ENCODE measurements at regions not wholly inside any gene's neighbourhood (a gene's known extent, or its start where the extent isn't known, plus 50 kb on each side); places are given as distances from the start of the nearest gene placed in this dataset.

DNA sequence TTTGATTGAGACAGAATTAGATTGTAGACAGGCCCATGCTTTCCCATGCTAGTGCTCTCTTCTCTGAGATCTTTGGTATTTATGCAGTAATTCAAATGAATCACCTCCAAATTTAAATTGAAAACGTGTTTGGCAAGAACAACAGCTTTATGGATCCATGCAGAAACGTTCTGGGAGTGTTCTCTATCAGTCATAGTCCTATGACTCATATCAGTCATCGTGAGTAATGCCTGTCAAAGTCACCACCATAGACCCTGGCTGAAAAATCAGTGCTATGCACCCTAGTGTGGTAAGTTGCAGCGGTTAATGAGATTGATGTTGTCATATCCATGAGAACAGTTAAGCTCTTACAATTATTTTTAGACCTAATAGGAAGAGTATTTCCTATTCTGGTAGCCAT lies 90.1 kb upstream of the FOXG1 start:
- WGBS, 4 donors = 26 to 30% (median 29%) methylated on average over 4 of the region's 4 CpGs
- H3K27ac ChIP-seq = no peak overlapping the region
- H3K9me3 ChIP-seq = no peaks in the 10 kb centered on the region
- no peaks in the 10 kb centered on the region for H3K27me3 ChIP-seq
- H3K36me3 ChIP-seq = no peaks in the 10 kb centered on the region
- H3K4me1 ChIP-seq = no peaks in the 10 kb centered on the region
- intact Hi-C loops (cut with DNase I) = no loop called here
- DNase-seq = no peak
- ATAC-seq = no peak
- TF ChIP-seq, protein P1, sequence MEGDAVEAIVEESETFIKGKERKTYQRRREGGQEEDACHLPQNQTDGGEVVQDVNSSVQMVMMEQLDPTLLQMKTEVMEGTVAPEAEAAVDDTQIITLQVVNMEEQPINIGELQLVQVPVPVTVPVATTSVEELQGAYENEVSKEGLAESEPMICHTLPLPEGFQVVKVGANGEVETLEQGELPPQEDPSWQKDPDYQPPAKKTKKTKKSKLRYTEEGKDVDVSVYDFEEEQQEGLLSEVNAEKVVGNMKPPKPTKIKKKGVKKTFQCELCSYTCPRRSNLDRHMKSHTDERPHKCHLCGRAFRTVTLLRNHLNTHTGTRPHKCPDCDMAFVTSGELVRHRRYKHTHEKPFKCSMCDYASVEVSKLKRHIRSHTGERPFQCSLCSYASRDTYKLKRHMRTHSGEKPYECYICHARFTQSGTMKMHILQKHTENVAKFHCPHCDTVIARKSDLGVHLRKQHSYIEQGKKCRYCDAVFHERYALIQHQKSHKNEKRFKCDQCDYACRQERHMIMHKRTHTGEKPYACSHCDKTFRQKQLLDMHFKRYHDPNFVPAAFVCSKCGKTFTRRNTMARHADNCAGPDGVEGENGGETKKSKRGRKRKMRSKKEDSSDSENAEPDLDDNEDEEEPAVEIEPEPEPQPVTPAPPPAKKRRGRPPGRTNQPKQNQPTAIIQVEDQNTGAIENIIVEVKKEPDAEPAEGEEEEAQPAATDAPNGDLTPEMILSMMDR (IDR thresholded peaks at IDR 0.05) = no peak
- TF ChIP-seq POLR2A (IDR thresholded peaks at IDR 0.05) = no peak
- no peak overlapping the region for H3K4me3 ChIP-seq

DNA sequence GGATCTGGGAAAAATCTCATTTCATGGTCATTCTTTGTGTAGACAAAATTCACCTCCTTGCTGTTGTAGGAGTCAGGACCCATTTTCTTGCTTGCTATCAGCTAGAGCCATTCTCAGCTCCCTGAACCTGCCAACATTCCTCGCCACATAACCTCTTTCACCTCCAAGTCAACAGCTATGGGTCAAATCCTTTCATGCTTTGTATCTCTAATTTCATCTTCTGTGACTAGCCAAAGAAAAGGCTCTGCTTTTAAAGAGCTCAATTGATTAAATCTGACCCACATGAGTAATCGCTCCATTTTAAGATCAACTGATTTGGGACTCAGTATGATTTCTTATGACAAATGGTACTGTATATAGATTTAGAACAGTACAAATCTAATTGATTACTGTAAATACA lies 89.2 kb upstream of the FOXG1 start:
- no peaks in the 10 kb centered on the region for H3K27me3 ChIP-seq
- intact Hi-C loops (cut with DNase I) = no loop called here
- 82 to 96% (median 90%) methylated on average over 2 of the region's 2 CpGs for WGBS, 4 donors
- DNase-seq (no peak), ATAC-seq (no peak)
- no peaks in the 10 kb centered on the region for H3K4me1 ChIP-seq
- no peak for TF ChIP-seq POLR2A (IDR thresholded peaks at IDR 0.05)
- TF ChIP-seq, protein P1 (IDR thresholded peaks at IDR 0.05) = no peak
- H3K36me3 ChIP-seq = no peaks in the 10 kb centered on the region
- H3K9me3 ChIP-seq = no peaks in the 10 kb centered on the region
- no peak overlapping the region for H3K27ac ChIP-seq
- H3K4me3 ChIP-seq = no peak overlapping the region

DNA sequence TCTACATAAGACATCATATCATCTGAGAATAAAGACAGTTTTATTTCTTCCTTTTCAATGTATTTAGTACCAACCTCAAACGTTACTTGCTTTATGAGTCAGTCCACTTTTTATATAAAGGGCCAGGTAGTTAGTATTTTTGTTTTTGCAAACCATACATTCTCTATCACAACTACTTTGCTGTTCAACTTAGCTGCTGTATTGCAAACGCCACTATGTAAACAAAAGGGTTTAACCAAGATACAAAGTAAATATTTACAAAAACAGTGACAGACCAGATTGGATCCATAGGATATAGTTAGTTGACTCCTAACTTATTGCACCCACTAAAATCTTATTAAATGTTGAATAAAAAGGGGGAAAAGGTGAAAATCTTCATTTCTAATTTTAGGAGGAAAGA lies 87.7 kb upstream of the FOXG1 start:
- ATAC-seq = no peak
- no peaks in the 10 kb centered on the region for H3K9me3 ChIP-seq
- TF ChIP-seq POLR2A (IDR thresholded peaks at IDR 0.05) = no peak
- TF ChIP-seq, protein P1 (IDR thresholded peaks at IDR 0.05) = no peak
- no peaks in the 10 kb centered on the region for H3K27me3 ChIP-seq
- H3K27ac ChIP-seq = no peak overlapping the region
- H3K4me3 ChIP-seq = no peak overlapping the region
- DNase-seq = no peak
- H3K36me3 ChIP-seq = no peaks in the 10 kb centered on the region
- intact Hi-C loops (cut with DNase I) = no loop called here
- WGBS, 4 donors = 58 to 63% (median 61%) methylated on average over 2 of the region's 2 CpGs
- H3K4me1 ChIP-seq = no peaks in the 10 kb centered on the region

DNA sequence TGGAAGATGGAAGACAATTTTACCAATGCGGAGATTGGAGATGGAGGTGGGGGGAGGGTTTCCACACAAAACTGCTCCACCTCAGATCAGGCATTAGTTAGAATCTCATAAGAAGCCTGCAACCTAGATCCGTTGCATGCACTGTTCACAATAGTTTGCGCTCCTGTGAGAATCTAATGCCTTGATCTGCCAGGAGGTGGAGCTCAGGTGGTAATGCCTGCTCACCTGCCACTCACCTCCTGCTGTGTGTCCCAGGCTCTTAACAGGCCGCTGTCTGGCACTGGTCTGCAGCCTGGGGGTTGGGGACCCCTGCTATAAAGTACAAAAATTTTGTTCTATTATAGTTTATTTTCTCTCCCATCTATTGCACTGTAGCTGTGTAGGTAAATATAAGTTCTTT lies 84.9 kb upstream of the FOXG1 start:
- ATAC-seq (no peak), DNase-seq (no peak)
- Histone ChIP-seq H3K4me1 (no peaks in the 10 kb centered on the region), H3K27ac (no peak overlapping the region), H3K36me3 (no peaks in the 10 kb centered on the region), H3K4me3 (no peak overlapping the region), H3K27me3 (no peaks in the 10 kb centered on the region), H3K9me3 (no peaks in the 10 kb centered on the region)
- intact Hi-C loops (cut with DNase I) = no loop called here
- WGBS, 4 donors = 58 to 65% (median 62%) methylated on average over 4 of the region's 4 CpGs
- TF ChIP-seq, protein P1 (IDR thresholded peaks at IDR 0.05) = no peak
- no peak for TF ChIP-seq POLR2A (IDR thresholded peaks at IDR 0.05)

All from heart left ventricle (tissue), 16 donors.